DMS153 treated with DMSO at 0.1 percent for 48 hours (cell line): ENCODE measurements at regions not wholly inside any gene's neighbourhood (a gene's known extent, or its start where the extent isn't known, plus 50 kb on each side); places are given as distances from the start of the nearest gene placed in this dataset.

Experiments used
- DNase-seq: peaks from one replicate; lab custom pipeline; 2025; ENCODE audit not compliant: unreplicated experiment; lab: John Stamatoyannopoulos, UW

DNA sequence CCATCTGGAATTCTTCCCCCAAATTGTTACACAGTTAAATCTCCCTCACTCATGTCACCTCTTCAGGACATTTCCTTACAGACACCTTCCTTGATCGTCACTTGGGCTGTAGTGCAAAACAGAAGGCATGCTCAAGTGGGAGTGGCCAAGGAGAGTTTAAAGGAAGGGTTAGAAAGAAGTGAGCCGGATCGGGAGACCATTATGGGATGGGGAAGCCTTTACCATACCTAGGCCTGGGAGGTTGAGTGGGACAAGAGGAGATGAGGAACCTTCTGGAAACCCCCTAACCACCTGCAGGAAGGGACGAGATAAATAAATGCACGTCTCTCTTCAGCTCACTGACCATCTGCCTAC, 102.7 kb downstream of the UCHL1 start:
- no peak for DNase-seq

DNA sequence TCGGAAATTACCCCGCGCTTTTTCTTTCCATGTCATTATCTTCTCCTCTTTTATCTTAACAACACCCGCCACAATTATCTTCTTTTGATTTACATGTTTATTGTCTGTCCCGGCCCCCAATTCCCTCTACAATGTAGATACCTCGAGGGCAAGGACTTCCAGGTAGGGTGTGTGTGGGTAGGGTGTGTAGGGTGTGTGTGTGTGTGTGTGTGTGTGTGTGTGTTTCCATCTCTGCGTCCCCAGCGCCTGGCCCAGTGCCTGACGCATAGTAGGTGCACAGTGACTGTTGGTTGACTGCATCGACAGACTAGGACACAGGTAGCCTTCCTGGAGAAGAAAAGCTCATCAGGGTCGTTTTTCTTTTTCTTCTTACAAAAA, 103.1 kb downstream of the UCHL1 start:
- no peak for DNase-seq

DNA sequence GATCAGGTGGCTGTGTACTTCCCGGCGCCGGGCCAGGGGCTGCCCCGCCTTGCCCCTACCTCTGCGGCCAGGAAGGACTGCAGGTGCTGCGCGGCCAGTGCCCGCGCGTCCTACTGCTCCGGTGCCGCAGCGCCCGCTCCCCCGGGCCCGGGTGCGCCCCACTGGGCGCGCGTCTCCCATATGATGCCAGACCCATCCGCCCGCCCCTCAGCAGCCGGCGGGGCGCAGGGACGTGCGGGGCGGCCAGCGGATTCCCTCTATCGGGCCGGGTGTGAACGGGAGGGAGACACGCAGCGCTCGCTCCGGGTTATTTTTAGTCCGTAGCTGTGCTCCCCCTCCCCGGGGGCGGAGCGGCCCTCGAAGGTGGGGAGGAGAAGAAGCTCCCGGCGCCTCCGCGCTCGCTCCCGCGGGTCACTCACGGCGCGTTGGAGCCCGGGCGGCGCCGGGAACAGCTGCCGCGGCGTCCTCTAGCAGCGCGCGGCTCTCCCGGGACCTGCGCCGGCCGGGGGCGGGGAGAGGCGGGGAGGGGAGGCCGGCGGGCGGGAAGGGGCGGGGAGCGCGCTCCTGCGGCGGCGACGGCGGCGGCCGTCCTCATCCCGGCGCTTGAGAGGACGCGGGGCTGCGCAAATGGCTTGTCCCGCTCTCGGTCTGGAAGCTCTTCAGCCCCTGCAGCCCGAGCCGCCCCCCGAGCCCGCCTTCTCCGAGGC, 103.6 kb downstream of the UCHL1 start:
- DNase-seq, result peak; percentile 44

DNA sequence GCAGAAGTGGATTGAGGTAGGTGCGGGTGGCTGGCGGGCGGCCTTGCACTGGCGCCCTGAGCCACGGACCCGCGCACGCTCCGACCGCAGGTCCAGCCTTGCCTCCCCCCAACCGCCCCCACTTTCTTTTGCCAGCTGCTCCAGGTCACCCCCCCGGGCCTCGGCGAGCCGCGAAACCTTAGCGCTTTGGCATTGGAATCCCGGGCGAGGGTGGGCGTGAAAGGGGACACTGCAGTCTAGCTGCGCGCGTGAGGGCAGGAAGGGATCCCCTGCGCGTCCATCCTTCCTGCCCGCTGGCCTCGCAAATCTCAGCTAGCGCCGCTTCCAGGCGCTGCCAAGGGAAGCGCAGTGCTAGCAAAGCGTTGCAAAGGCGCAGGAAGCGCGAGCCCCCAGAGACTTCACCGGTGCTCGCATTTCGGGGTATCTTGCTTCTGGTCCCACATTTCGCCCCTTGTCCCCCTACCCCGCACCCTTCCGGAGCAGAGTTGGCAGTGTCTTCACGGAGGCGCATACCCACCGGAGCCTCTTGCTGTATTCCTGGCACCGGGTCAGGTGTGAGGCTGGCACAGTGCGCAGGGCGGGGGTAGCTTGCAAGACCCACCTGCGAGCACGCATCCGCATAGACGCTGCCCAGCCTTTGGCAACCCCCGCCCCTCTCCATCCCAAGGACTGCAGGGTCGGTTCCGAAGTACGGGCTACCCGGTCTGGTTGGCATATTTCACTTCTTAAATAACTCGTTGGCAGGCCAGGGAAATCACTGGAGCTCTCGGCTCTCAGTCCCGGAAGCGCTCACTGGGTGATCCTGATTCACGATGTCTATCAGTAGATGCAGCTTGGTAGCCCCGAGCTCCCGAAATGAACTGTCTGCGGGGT, 104.4 kb downstream of the UCHL1 start:
- DNase-seq, result peak; percentile 52

DNA sequence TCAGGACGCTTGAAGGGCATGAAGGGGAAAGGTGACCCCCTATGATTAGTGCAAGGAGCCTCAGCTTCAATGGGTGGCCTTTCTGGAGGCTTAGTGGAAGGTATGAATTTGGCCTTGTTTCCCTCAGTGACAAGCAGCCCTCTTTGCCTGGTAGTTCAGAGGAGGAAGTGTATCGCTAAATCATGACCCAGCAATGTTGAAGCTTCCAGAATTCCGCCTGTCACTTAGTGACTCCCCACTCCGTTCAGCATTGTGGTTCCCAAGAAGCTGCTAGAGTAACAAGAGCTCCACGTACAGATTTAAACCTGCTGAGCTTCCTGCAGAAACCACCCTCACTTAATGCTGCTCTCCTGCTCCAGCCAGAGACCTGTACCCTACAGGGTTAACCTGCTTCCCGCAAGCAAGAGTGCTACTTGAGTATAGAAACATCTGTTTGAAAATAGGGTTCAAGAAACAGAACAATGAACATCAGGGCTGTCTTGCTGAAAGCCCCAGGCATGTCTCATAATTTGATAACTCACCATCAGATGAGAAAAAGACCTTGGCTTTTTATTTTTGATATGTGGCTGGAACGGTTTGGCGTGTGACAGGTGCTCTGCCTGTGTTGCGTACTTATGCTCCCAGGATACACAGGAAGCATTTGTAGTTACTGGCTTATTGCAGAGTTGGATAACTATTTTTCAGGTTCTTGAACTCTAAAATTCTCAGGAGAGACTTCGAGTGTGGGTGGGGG, 105.2 kb downstream of the UCHL1 start:
- no peak for DNase-seq

DNA sequence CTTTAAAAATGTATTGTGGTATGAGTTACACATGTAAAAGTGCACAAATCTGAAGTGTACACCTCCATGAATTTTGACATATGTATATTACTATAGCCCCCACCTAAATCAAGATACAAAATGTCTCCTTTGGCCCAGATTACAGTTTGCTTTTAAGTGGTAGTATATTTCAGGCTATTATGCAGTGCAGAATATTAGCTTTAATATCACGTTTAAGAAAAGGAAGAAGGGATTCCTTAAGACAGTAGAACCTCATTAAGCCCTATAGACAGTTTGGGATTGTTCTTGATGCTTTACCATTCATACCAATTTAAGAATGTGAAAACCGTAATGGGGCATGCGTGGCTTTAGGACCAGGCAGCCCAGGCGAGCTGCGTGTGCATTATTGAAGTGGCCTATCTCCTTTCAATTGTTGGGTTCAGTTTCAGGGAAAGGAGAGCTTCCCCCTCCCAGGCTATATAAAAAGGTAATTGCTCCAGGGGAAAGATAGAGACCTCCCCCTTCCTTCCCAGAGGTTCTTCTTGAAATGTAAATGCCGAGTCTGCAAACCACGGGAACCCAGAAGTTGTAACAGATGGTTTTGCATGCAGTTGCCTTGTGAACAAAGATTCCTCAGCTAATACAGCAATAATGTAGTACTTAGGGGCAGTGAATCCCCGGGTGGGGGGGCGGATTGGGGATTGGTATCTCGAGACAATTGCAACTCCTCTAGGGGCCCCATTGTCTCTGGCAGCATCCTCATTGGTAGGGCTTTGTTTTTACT, 106.1 kb downstream of the UCHL1 start:
- DNase-seq, result no peak

DNA sequence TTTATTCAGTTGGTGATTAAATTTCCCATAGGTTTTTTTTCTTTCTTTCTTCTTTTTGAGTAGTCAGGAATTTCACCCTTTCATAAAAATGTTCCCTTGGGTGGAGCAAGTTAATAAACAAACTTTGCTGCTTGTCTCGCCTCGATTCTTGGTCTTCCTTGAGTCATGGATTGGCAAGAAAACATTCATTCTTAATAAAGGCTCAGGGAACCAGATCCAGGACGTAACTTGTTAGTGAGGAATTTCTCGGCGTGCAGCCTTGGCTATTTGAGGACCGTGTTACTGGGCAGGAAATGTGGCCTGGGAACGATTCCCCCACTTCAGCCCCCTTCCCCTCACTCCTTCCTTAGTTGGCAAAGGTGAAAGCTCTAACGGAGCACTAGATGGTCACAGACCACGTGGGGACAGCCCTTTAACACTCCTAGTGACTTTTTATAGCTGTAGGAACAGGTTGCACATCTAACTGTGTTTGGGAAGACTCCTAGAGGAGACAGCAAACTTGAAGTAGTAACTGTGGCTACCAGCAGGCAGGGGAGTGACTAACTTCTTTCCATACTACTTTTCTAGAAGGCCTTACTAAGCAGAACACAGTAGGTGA, 106.8 kb downstream of the UCHL1 start:
- no peak for DNase-seq

DNA sequence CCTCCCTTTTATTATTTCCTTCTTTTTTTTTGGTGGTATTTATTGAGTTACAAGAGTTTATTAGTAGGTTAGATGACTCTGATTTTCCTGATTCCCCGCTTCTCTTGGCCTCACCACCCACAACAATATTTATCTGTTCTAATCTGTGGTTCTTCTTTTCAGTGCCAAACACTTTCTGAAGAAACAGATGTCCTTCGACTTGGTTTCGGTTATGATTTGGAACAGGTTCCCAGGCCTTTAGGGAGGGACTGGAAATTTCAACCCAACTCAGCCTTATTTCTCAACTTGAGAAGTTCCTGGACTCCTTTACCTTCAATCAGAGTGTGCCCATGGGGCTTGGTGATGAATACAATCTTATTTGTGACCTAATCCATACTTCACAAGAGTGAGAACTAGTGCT, 108.1 kb downstream of the UCHL1 start:
- DNase-seq, result no peak

DNA sequence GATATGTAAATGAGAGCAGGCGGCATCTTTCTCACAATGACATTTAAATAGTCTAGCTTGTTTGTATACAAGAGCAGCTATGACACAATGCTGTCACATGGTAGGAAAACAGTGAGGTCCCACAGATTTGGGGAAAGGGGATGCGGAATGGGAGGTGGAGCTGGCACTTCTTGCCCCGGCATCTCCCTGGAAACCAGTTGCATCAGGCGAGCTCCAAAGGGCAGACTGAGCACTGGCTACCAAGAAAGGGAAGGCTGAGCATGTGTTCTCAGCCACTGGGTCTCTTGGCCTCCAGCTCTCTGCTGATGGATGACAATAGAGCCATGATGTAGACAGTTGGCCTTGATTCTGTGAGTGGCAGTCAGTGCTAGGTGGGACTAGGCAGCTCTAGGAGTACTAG, 109.0 kb downstream of the UCHL1 start:
- DNase-seq, result no peak

DNA sequence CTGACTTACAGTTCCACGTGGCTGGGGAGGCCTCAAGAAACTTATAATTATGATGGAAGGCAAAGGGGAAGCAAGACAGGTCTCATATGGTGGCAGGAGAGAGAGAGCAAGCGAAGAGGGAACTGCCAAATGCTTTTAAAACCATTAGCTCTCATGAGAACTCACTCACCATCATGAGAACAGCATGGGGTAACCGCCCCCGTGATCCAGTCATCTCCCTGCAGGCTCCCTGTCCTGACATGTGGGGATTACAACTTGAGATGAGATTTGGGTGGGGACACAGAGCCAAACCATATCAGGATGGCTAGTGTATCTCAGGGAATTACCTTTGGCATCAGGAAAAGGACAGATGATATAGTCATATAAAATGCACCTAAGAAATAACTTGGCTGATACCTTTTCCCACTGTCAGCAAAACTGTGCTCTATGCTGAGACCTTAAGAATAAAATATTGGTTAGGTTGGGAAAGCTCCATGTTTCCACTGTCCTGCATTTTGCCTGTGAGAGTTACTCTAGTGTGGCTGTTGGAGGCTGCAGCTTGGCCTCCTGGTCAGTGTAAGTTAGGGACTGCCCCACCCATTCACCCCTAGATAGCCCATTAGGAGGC, 110.3 kb downstream of the UCHL1 start:
- DNase-seq, result no peak

DNA sequence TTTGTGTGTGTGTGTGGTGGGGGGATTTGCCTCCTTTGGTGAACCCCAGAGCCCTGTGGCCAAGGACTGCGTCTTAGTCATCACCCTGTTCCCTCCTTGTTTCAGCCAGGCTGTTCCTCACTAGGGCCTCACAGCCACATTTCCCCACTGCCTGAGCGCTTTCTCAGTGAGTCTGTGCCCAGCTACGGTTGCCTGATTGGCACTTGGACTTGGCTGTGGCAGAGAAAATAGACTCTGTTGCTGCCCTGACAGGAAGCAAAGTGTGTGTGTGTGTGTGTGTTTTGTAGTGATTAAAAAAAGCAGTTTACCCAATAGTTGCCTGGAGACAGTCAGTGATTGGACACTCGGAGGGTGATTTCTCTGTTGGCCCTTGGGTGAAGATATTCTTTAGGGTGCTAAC, 113.0 kb downstream of the UCHL1 start:
- no peak for DNase-seq

DNA sequence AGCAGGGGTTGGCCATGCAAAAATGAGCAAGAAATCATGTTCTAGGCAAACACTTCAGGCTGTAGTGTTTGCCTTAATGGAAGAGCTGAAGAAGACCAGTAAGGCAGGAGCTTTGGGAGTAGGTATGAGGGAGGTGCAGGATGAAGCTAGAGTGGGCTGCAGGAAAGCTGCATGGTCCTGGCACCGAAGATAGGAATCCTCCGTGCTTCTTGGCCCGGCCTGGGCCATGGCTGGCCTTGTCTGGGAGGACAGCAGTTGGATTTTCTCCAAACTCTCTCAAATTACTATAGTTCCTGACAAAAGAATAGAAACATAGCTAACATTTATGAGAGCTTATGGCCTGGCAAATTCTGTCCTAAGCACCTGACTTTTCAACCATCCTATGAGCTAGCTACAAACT, 116.5 kb downstream of the UCHL1 start:
- no peak for DNase-seq

DNA sequence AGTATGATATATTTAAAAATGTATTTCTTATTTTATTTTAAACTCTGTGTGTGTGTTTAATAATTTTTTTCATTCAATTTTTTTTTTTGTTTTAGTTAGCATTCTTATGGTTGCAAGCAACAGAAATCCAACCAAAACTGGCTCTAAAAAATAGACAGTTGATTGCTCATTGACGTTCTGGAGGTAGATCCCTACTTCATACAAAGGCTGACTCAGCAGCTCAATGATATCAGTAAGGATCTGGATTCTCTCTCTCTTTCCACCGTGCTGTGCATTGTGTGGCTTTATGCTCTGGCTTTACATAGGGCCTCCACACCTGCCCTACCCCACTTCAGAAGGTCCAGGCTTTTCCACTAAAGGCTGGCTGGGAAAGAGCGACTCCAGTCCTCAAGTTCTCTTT, 117.8 kb downstream of the UCHL1 start:
- no peak for DNase-seq

DNA sequence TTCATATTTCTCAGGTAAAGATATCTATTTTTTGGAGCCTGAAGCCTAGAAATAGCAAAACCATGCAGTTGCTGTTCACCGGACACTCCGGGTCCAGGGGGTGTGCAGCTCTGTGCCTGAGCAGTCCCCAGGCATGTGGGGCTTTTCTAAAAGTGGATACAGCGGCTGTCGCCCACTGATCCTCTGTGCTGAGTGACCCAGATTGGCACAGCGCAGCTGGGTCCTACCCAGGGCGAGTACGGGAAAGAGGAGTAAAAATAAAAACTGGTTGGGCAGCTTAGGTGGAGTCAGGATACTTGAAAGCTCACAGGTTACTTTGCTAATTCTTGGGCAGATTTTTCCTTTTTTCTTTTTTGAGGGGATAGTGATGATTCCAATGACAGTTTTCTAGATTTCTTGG, 118.8 kb downstream of the UCHL1 start:
- no peak for DNase-seq

DNA sequence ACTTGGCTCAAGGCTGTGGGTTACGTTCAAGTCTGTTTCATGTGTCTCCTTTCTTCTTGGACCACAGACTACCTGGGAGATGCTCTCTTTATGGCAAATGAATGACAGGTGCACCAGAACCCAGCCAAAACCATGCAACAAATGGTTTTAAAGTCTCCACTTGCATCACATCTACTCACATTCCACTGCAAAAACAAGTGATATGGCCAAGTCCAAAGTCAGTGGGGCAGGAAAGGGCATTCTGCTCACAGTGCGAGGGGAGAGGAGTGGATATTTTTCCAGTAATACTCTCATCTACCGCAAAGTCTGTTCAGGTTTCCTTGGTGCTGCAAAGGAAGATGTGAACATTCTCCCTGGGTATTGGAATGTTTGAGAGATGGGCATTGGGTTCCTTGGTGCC, 120.5 kb downstream of the UCHL1 start:
- DNase-seq, result no peak

DNA sequence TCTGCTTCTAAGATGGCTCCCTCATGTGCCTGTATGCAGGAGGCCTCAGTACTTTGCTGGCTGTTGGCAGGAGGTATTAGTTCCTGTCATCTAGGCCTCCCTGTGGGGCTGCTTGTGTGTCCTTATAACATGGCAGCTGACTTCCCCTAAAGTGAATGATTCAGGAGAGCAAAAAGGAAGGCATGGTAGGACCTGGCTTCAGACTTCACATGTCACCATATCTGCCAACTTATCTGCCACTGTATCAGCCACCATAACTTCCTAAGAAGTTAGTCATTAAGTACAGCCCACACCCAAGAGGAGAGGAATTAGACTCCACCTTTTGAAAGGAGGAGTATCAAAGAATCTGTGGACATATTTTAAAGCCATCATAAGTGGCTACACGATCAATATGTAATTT, 122.5 kb downstream of the UCHL1 start:
- no peak for DNase-seq

DNA sequence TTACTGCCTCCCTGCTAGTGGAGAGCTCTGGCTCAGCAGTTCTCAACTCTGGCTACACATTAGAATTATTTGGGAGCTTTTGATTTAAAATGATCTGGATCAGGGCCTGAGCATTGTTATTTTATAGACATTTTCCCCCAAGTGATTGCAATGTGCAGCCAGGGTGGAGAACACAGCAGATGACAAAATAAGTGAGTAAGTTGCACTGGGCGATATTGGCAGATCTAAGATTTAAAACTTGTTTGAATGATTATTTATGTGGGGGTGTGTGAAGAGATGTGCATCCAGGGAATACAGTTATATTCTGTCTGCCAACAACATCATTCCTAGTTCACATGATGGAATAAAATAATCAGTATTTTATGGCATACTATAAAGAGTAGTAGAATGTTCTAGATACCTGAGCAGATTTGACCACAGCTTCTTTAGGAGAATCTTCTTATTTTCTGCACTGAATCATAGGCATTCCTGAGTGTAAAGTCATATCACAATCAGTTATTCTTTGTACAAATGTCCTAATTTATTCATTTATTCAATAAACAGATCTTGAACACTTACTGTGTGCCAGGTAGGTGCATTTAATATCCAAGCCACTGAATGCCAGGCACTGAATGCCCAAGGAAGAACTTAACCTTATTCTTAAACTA, 123.9 kb downstream of the UCHL1 start:
- no peak for DNase-seq

DNA sequence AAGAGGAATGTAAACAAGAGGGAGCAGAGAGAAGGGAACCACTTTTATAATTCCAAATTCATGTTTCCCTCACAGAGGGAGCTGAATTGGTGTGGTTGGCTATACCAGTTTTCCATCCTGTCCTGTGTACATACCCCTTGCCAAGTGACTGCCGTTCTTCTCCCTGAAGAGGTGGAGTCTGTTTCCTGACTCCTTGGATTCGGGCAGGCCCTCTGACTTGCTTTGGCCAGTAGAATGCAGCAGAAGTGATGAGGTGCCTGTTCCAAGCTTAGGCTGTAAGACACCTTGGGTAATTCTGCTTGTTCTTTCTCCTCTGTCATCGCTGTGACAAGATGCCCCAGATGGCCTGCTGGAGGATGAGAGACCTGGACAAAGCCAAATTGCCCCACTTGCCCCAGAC, 124.7 kb downstream of the UCHL1 start:
- no peak for DNase-seq

DNA sequence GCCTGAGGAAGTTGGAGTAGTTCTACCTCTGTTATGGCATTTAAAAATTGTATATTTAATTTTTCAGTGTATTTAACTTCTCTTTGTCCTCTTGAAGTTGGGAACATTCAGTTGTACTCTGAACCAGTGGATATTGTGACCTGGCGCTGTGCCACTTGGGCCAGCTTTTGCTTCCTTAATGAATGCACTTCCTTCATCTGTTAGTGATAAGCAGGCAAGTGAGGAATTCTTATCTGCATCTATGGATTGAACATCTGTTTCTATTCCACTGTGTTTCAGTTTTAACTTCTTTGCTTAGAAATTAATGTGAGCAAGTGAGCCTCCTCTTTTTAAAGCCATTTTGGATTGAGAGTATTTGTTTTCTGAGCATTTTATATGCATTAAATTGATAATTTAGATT, 128.3 kb downstream of the UCHL1 start:
- no peak for DNase-seq

DNA sequence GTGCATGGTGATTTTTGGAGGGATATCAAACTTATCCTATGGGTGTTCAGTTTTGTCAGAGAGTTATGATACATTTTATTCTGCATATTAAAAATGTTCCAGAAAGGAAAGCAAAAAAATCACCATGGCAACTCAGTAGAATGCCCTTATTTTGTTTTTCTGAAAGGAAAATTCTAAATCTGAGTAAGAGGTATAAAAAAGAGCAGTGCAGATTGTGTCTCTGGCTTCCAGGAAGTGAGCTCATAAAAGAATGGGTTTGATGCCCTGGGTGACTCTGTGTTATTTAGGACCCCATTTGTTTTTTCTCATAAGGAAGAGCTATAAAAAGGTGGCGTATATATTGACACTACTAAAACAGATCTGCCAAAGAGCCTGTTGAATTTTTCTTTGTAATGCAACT, 128.8 kb downstream of the UCHL1 start:
- no peak for DNase-seq
